Motor neuron (in vitro differentiated cells): ENCODE measurements at regions not wholly inside any gene's neighbourhood (a gene's known extent, or its start where the extent isn't known, plus 50 kb on each side); places are given as distances from the start of the nearest gene placed in this dataset.
"Not testable (repeated sequence)": the region's sequence is repeated elsewhere in the genome, so short reads cannot be mapped to it uniquely, and the experiment has no call there.

ENCODE experiments used
- ATAC-seq, 8 experiments: fragments of 200-7000 bp; cut with Tn5 transposase; replicated peaks in 6 of 8; 2 replicates each; pipeline ENCODE4 v1.8.0; 2021; ENCODE audit warnings: mild to moderate bottlenecking in 8 of 8, moderate library complexity in 8 of 8
- H3K27ac ChIP-seq, 2 donors: fragments of 250-450 bp; sonication (Bioruptor Pico); 2 replicates each; pipeline ENCODE4 v1.9.0; 2021; ENCODE audit warnings: antibody characterized with exemption in 2 of 2, mild to moderate bottlenecking in 2 of 2, moderate library complexity in 1 of 2
- H3K4me1 ChIP-seq, 2 donors: fragments of 250-450 bp; sonication (Bioruptor Pico); replicated peaks in 1 of 2; 2 replicates each; pipeline ENCODE4 v1.6.1; 2021; ENCODE audit warnings: antibody characterized with exemption in 2 of 2, mild to moderate bottlenecking in 2 of 2, moderate library complexity in 1 of 2
- H3K4me3 ChIP-seq, 5 donors: fragments of 250-450 bp; sonication (Bioruptor Pico); 2 replicates each; pipeline ENCODE4 v1.9.0; 2021; ENCODE audit warnings: antibody characterized with exemption in 5 of 5, mild to moderate bottlenecking in 5 of 5, moderate library complexity in 4 of 5
- WGBS, 10 experiments: fragments of 450-650 bp; shearing (Covaris generic); methylation state at CpG; one replicate each; pipeline ENCODE4 v1.0.0; 2022; 5-methylcytosine and 5-hydroxymethylcytosine counted together
- in situ Hi-C, 9 experiments: fragments of 400-800 bp; cut with MboI; loops; one replicate each; pipeline ENCODE4 v1.15.0; 2021; ENCODE audit warnings: low sequenced_read_pairs in 9 of 9, low pct_unique_long_range_greater_than_20kb in 2 of 9; ENCODE audit not compliant: unreplicated experiment in 9 of 9

DNA sequence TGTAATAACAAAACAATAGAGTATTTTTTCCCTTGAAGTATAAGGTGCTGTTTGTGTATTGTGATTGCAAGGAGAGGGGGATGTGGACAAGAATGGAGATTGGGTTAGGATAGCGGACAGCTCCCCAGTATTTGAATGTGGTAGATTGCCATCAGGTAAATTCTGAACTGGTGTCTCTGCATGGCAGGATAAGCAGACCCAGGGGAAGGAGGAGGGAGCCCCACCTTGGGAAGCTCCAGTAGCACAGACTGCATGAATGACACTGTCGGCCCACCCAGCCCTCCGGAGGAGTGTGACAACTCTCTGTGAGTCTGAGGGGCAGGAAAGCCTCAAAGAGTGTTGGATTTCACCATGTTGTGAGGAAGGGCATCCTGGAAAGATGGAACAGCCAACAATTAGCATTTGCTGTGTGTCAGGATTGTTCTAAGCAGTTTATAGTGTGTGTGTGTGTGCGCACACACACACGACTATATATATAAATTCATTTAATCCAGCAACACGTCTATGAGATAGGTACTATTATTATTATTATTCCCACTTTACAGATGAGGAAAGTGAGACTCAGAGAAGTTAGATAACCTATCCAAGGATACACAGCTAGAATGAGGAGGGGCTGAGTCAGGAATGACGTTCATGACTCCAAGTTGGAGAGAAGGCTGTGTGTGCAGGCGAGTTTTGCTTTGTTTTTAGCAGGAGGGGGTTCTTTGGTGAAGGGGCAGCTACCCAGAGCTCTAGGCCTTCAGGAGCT, 63.4 kb upstream of the LCTL start:
- Histone ChIP-seq H3K4me3 (no peak overlapping the region), H3K4me1 (peaks cover 22 to 24% of the 10 kb centered on the region in 2 donors), H3K27ac (no peak overlapping the region)
- WGBS, 10 experiments = 0 to 94% (median 80%) methylated on average over 1 to 5 of the region's 8 CpGs; no CpG with 5 or more reads in 2 of the 10 experiments
- in situ Hi-C loops = no loop called here
- no peak for ATAC-seq

DNA sequence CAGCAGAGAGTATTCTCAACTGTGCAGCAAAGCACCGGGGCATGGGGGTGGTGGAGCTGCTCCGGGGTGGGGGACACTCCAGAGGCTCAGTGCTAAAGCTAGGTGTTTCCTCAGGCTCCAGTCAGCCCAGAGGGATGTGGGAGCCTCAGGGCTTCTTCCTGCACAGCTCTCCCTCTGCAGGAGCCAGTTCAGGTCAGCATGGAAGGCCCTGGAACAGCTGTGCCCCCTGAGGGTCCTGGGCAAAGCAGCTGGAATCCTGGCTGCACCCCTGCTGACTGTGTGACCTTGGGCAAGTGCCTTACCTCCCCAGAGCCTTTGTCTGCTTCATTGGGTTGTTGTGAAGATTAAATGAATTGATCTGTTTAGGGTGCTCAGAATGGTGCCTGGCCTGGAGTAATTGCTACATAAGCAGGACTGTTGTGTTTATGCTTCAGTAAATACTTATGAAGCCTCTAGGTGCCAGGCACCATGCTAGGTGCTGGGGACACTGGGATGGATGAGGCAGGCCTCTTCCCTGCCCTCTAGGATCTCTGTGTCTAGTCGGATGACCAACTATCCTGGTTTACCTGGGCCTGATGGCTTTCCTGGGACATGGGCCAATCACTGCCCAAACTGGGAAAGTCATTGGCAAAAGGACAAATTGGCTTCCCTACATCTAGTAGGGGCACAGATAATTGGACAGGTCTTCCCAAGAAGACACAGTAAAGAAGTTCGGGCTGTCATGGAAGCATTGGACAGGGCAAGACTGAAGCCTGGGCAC, 64.2 kb upstream of the LCTL start:
- H3K27ac ChIP-seq = no peak overlapping the region
- peaks cover 21 to 22% of the 10 kb centered on the region in 2 donors for H3K4me1 ChIP-seq
- H3K4me3 ChIP-seq = no peak overlapping the region
- WGBS, 10 experiments = 29 to 86% (median 84%) methylated on average over 2 of the region's 4 CpGs; no CpG with 5 or more reads in 6 of the 10 experiments
- ATAC-seq = no peak
- in situ Hi-C loops = no loop called here

GRCh38 chr15:66630801-66631351, 65.1 kb upstream of the LCTL start:
- no peak overlapping the region for H3K27ac ChIP-seq
- H3K4me3 ChIP-seq = no peak overlapping the region
- peak in 5 of 8 experiments; percentile 48 to 72 (median 56) for ATAC-seq
- WGBS, 10 experiments = 94 to 100% methylated on average over 1 to 3 of the region's 17 CpGs; no CpG with 5 or more reads in 8 of the 10 experiments
- in situ Hi-C loops = no loop called here
- peaks cover 18 to 22% of the 10 kb centered on the region in 2 donors for H3K4me1 ChIP-seq

DNA sequence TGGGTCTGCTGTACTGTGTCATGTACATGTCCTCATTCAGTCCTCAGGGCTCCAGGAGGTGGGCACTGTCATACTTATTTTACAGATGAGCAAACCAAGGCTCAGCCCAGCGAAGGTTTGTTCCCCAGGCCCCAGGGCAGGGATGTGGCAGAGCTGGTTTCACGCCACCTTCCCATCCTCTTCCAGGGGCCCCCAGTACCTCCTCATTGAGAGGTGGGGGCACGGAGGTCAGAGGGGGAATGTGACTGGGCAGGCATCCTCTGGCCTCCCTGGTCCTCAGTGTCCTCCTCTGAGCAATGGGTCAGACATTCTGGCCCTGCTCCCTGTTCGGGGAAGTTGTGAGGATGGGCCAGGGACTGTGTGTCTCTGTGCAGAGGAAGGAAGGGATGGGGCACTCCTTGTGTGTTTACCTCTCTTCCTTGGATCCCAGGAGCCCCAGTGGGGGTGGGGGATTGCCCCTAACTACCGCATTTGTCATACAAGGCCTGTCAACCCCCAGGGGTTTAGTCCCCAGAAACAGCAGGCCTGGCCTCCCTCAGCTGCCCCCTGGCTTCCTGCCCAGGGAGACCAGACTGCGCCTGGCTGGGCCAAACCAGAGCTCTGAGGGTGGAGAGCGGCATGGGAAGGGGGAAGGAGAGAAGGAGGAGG, 65.9 kb upstream of the LCTL start:
- in situ Hi-C loops = no loop called here
- peak in 4 of 8 experiments; percentile 11 to 48 (median 30) for ATAC-seq
- WGBS, 10 experiments = 60 to 90% (median 90%) methylated on average over 1 to 2 of the region's 7 CpGs; no CpG with 5 or more reads in 5 of the 10 experiments
- no peak overlapping the region for H3K27ac ChIP-seq
- peaks cover 18 to 22% of the 10 kb centered on the region in 2 donors for H3K4me1 ChIP-seq
- H3K4me3 ChIP-seq = no peak overlapping the region

GRCh38 chr15:66633041-66633937, 67.5 kb upstream of the LCTL start:
- ATAC-seq = peak; percentile 44 to 71 (median 58)
- WGBS, 10 experiments = 40 to 100% (median 91%) methylated on average over 1 to 6 of the region's 19 CpGs; no CpG with 5 or more reads in 5 of the 10 experiments
- H3K4me1 ChIP-seq = peaks cover 18 to 22% of the 10 kb centered on the region in 2 donors
- H3K4me3 ChIP-seq = no peak overlapping the region
- in situ Hi-C loops = no loop called here
- H3K27ac ChIP-seq = no peak overlapping the region

DNA sequence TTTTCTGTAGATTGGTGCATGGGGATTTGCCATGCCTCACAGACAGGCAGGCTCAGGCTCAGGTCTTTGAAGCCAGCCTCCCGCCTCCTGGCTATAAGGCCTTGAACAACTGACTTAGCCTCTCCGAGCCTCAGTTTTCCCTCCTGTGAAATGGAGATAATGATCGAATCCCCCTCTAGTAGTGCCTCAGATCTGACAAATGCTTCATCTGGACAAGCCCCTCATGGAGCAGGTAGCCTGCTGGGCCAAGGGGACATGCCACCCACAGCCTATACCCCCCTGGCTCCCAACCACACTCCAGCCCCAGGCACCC, 68.1 kb upstream of the LCTL start:
- H3K4me1 ChIP-seq = peaks cover 18 to 22% of the 10 kb centered on the region in 2 donors
- H3K27ac ChIP-seq = no peak overlapping the region
- ATAC-seq = no peak
- in situ Hi-C loops = no loop called here
- WGBS, 10 experiments = 100% methylated on average over 1 of the region's 3 CpGs; no CpG with 5 or more reads in 7 of the 10 experiments
- no peak overlapping the region for H3K4me3 ChIP-seq

DNA sequence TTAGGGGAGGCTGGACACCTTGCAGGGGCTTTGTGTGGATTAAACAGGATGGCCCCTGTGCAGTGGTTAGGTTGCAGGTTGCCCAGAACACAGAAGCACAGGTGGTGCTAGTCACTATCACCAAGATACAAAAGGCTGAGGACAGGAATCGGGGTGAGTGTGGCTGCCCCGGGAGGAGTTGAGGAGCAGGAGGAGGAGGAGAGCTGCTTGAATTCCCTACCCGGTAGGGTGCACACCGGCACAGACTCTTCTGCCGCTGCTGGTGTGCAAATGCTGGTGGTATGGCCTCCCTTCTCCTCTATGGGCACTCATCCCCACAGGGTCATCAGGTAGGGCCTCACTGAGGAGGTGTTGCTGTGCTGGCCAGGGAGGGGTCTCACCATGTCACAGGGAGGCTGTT, 67.5 kb upstream of the SMAD6 start:
- in situ Hi-C loops = no loop called here
- WGBS, 10 experiments = 50 to 100% (median 59%) methylated on average over 1 to 4 of the region's 5 CpGs; no CpG with 5 or more reads in 4 of the 10 experiments
- no peak for ATAC-seq
- Histone ChIP-seq H3K4me3 (no peak overlapping the region), H3K4me1 (peaks cover 18 to 22% of the 10 kb centered on the region in 2 donors), H3K27ac (no peak overlapping the region)

DNA sequence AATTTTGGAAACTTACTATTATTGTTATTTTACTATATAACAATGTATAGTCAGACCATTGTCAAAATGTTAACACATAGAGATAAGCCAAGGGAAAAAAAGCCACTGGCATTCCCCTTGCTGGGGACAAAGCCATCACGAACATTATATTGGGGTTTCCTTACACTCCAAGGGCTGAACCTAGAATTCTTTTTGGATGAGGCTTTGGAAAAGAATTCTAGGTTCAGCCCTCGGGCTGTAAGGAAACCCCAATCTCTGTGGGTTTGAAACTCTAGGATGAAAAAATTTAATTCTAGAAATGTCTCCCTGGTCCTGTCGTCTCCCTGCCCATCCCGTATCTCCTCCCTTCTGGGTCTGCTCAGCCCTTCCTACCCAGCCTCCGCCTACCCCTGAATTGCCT, 67.0 kb upstream of the SMAD6 start:
- H3K4me1 ChIP-seq = peaks cover 18 to 22% of the 10 kb centered on the region in 2 donors
- H3K4me3 ChIP-seq = no peak overlapping the region
- H3K27ac ChIP-seq = no peak overlapping the region
- 63 to 100% (median 83%) methylated on average over 1 to 3 of the region's 5 CpGs; no CpG with 5 or more reads in 5 of the 10 experiments for WGBS, 10 experiments
- no peak for ATAC-seq
- in situ Hi-C loops = no loop called here

DNA sequence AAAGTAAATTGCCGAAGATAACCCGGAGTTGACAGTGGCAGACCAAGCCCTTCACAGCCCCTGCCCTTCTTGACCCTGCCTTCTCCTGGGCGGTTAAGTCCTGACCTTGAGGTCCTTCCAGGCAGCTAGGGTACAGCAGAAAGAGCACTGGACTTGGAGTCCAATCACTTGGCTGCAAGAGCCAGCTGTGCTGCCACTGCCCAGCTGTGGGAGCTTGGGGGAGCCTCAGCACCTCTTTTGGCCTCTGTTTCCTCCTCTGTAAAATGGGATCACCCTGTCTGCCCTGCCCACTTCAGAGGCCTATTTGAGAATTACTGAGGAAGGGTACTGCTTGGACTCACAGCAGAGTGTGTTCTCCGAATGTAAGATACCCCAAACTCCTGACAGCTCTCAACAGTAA, 66.2 kb upstream of the SMAD6 start:
- ATAC-seq = no peak
- in situ Hi-C loops = no loop called here
- WGBS, 10 experiments = 70 to 100% (median 80%) methylated on average over 1 to 4 of the region's 4 CpGs; no CpG with 5 or more reads in 7 of the 10 experiments

GRCh38 chr15:66637044-66637443, 65.0 kb upstream of the SMAD6 start:
- WGBS, 10 experiments = 83 to 94% methylated on average over 1 to 3 of the region's 9 CpGs; no CpG with 5 or more reads in 8 of the 10 experiments

More for the DNA sequence above, 66.2 kb upstream of the SMAD6 start:
- Histone ChIP-seq H3K4me3 (no peak overlapping the region), H3K27ac (no peak overlapping the region), H3K4me1 (peaks cover 17 to 19% of the 10 kb centered on the region in 2 donors)

DNA sequence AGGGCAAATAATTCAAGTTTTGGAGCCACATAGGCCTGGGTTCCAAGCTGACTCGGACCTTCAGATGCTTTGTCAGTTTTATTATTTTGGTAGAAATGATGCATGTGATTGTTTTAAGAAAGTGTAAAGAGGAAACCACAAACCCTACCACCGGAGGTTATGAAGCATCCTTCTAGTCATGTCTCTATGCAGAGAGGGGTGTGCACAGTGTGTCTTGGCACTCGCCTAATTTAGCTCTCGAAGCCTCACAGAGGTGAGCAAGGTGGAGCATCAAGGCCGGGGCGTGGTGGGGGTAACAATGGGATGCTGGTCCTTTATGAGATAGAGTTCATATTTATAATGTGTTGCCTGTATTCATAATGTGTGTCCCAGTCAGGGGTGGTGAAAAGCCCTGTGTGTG, 63.7 kb upstream of the SMAD6 start:
- ATAC-seq = no peak
- H3K4me1 ChIP-seq = no peaks in the 10 kb centered on the region
- H3K27ac ChIP-seq = no peak overlapping the region
- H3K4me3 ChIP-seq = no peak overlapping the region
- in situ Hi-C loops = no loop called here
- 80 to 95% (median 85%) methylated on average over 1 to 4 of the region's 6 CpGs; no CpG with 5 or more reads in 6 of the 10 experiments for WGBS, 10 experiments

More at GRCh38 chr15:66637044-66637443, 65.0 kb upstream of the SMAD6 start:
- ATAC-seq, H3K4me3 ChIP-seq, H3K27ac ChIP-seq, H3K4me1 ChIP-seq, in situ Hi-C loops: not testable (repeated sequence)
